GM21381 (cell line): ENCODE measurements at regions not wholly inside any gene's neighbourhood (a gene's known extent, or its start where the extent isn't known, plus 50 kb on each side); places are given as distances from the start of the nearest gene placed in this dataset.
"Not testable (repeated sequence)": the region's sequence is repeated elsewhere in the genome, so short reads cannot be mapped to it uniquely, and the experiment has no call there.

Experiments
- ATAC-seq: cut with Tn5 transposase; IDR thresholded peaks from one replicate; pipeline ENCODE4 v1.9.1; 2021; ENCODE audit warnings: mild to moderate bottlenecking, moderate library complexity; ENCODE audit not compliant: unreplicated experiment

GRCh38 chr15:35691891-35692867, 146.2 kb upstream of the DPH6 start:
- no peak for ATAC-seq

GRCh38 chr15:35693286-35693685, 147.3 kb upstream of the DPH6 start:
- no peak for ATAC-seq

GRCh38 chr15:35693886-35694285, 147.9 kb upstream of the DPH6 start:
- no peak for ATAC-seq

GRCh38 chr15:35695003-35695402, 149.0 kb upstream of the DPH6 start:
- no peak for ATAC-seq

- ATAC-seq, result no peak
Observed at GRCh38 chr15:35696767-35697231, 150.8 kb upstream of the DPH6 start.

- ATAC-seq, result no peak
Observed at GRCh38 chr15:35697549-35698299, 151.8 kb upstream of the DPH6 start.

GRCh38 chr15:35698331-35698730, 152.4 kb upstream of the DPH6 start:
- ATAC-seq, result no peak

- ATAC-seq, result no peak
Observed at GRCh38 chr15:35698966-35699575, 153.1 kb upstream of the DPH6 start.

GRCh38 chr15:35700091-35700593, 154.2 kb upstream of the DPH6 start:
- not testable (repeated sequence) for ATAC-seq

- ATAC-seq, result no peak
Observed at GRCh38 chr15:35701402-35702046, 155.6 kb upstream of the DPH6 start.

- no peak for ATAC-seq
Observed at GRCh38 chr15:35702946-35703495, 157.1 kb upstream of the DPH6 start.

GRCh38 chr15:35705030-35705883, 159.3 kb upstream of the DPH6 start:
- ATAC-seq, result no peak

- ATAC-seq, result no peak
Observed at GRCh38 chr15:35705884-35706585, 160.1 kb upstream of the DPH6 start.

GRCh38 chr15:35712956-35713355, 167.0 kb upstream of the DPH6 start:
- no peak for ATAC-seq

GRCh38 chr15:35713733-35714132, 167.8 kb upstream of the DPH6 start:
- ATAC-seq, result no peak

- ATAC-seq, result no peak
Observed at GRCh38 chr15:35717721-35718120, 171.8 kb upstream of the DPH6 start.

- ATAC-seq, result no peak
Observed at GRCh38 chr15:35720019-35720418, 174.1 kb upstream of the DPH6 start.

GRCh38 chr15:35720984-35721383, 175.0 kb upstream of the DPH6 start:
- no peak for ATAC-seq

- ATAC-seq, result no peak
Observed at GRCh38 chr15:35721751-35722150, 175.8 kb upstream of the DPH6 start.
